ENCODE measurements at regions not wholly inside any gene's neighbourhood (a gene's known extent, or its start where the extent isn't known, plus 50 kb on each side); places are given as distances from the start of the nearest gene placed in this dataset.
"Not testable (repeated sequence)": the region's sequence is repeated elsewhere in the genome, so short reads cannot be mapped to it uniquely, and the experiment has no call there.

DNA sequence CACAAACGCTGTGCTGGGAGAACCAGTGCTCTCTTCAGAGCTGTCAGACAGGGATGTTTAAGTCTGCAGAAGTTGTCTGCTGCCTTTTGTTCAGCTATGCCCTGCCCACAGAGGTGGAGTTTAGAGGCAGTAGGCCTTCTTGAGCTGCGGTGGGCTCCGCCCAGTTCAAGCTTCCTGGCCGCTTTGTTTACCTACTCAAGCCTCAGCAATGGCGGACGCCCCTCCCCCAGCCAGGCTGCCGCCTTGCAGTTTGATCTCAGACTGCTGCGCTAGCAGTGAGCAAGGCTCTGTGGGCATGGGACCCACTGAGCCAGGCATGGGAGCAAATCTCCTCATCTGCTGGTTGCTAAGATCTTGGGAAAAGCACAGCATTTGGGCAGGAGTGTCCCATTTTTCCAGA, 142.1 kb downstream of the LRRN1 start:
- H2BK15ac ChIP-seq (ENCODE audit: low read depth, low read length); H3K27me3 ChIP-seq (ENCODE audit: control insufficient read depth, insufficient read depth, low read length); H3K18ac ChIP-seq (ENCODE audit: low read depth, low read length); H3K9me1 ChIP-seq (ENCODE audit: insufficient read depth, low read length); H2AFZ ChIP-seq (replicated peaks; ENCODE audit: low read length, poor library complexity); dilution Hi-C loops (cut with HindIII; ENCODE audit: low sequenced_read_pairs, unreplicated experiment); H3K36me3 ChIP-seq (ENCODE audit: control insufficient read depth, insufficient read depth, low read length); H2BK5ac ChIP-seq (ENCODE audit: low read depth, low read length, poor library complexity, severe bottlenecking); H3K79me1 ChIP-seq (ENCODE audit: low read depth in 1 of 2, low read length in 2 of 2); intact Hi-C loops (cut with micrococcal nuclease); DNase-seq; H3K9ac ChIP-seq (ENCODE audit: low read depth, low read length); H3K4me2 ChIP-seq (ENCODE audit: low read depth, low read length); CTCF ChIA-PET; H2AK5ac ChIP-seq (ENCODE audit: low read depth, low read length); H4K8ac ChIP-seq (ENCODE audit: low read depth in 2 of 2, low read length in 2 of 2); BruUV-seq (replicated peaks); H3K56ac ChIP-seq (ENCODE audit: extremely low read depth, insufficient read depth, low read length); H2BK120ac ChIP-seq (ENCODE audit: low read depth, low read length); POLR2A ChIA-PET (ENCODE audit: unreplicated experiment); H4K20me1 ChIP-seq (ENCODE audit: insufficient read depth, low read length); H2BK20ac ChIP-seq (ENCODE audit: low read depth, low read length); H4K5ac ChIP-seq (ENCODE audit: low read depth, low read length); H3K9me3 ChIP-seq (ENCODE audit: control insufficient read depth, insufficient read depth, low read length); H2AK9ac ChIP-seq (replicated peaks; ENCODE audit: low read depth, low read length, poor library complexity); H3K4me1 ChIP-seq (ENCODE audit: control insufficient read depth, insufficient read depth, low read length); H3K4me3 ChIP-seq (ENCODE audit: insufficient read depth, low read depth, low read length); H4K91ac ChIP-seq (ENCODE audit: insufficient read depth, low read depth, low read length); H3K4ac ChIP-seq (ENCODE audit: low read depth, low read length); H3K14ac ChIP-seq (replicated peaks; ENCODE audit: low read depth, low read length); H3K27ac ChIP-seq (ENCODE audit: insufficient read depth, low read length); in situ Hi-C loops (cut with MboI; ENCODE audit: low sequenced_read_pairs); H3K23ac ChIP-seq (ENCODE audit: low read depth, low read length); ATAC-seq (ENCODE audit: low read depth): not testable (repeated sequence)
- no CpG with 5 or more reads among the region's 8 CpGs for WGBS, 2 experiments (ENCODE audit: extremely low coverage in 2 of 2, insufficient read length in 1 of 2)

All from IMR-90 (cell line).